ENCODE measurements at regions not wholly inside any gene's neighbourhood (a gene's known extent, or its start where the extent isn't known, plus 50 kb on each side); places are given as distances from the start of the nearest gene placed in this dataset.

- DNase-seq: peak; percentile 73
Observed at GRCh38 chr22:19663821-19664355, 50.4 kb upstream of the SEPTIN5 start.

- DNase-seq: no peak
Observed at GRCh38 chr22:19664406-19664805, 49.9 kb upstream of the SEPTIN5 start.
